ENCODE measurements at regions not wholly inside any gene's neighbourhood (a gene's known extent, or its start where the extent isn't known, plus 50 kb on each side); places are given as distances from the start of the nearest gene placed in this dataset.

- no peak for TF ChIP-seq CHD7 (IDR thresholded peaks at IDR 0.05; ENCODE audit: low read depth, low read length)
- no peak for TF ChIP-seq BRCA1 (IDR thresholded peaks at IDR 0.05)
- TF ChIP-seq BRCA1 (CRISPR knock-in tag; IDR thresholded peaks at IDR 0.05), result no peak
- no peak for TF ChIP-seq STAG1 (CRISPR knock-in tag; IDR thresholded peaks at IDR 0.05; ENCODE audit: borderline replicate concordance)
- no peak for TF ChIP-seq NR3C1 (CRISPR knock-in tag; IDR thresholded peaks at IDR 0.05)
- no peak for TF ChIP-seq PTRF (tag; IDR thresholded peaks at IDR 0.05)
- TF ChIP-seq TSHZ1 (CRISPR knock-in tag; IDR thresholded peaks at IDR 0.05), result no peak
- no peak for TF ChIP-seq ETV5 (CRISPR knock-in tag; IDR thresholded peaks at IDR 0.05; ENCODE audit: low read depth)
- no peak for TF ChIP-seq ZFP1 (CRISPR knock-in tag; IDR thresholded peaks at IDR 0.05)
Observed at GRCh38 chr21:28423521-28424190, 569.0 kb downstream of the LTN1 start (continued).
